ENCODE measurements at regions not wholly inside any gene's neighbourhood (a gene's known extent, or its start where the extent isn't known, plus 50 kb on each side); places are given as distances from the start of the nearest gene placed in this dataset.

GRCh38 chr10:50937230-50937907 lies 51.9 kb upstream of the A1CF start:
- no peak overlapping the region for H3K4me3 ChIP-seq (replicated peaks in 1 of 3; ENCODE audit: insufficient read depth in 1 of 3, low read depth in 2 of 3, low read length in 3 of 3)
- H3K27me3 ChIP-seq (ENCODE audit: control insufficient read depth in 1 of 2, insufficient read depth in 2 of 2, low read length in 2 of 2) = no peaks in the 10 kb centered on the region
- H3K9ac ChIP-seq (ENCODE audit: insufficient read depth, low read depth, low read length) = no peak overlapping the region
- no peaks in the 10 kb centered on the region for H3K9me3 ChIP-seq (ENCODE audit: low read length)
- DNase-seq (ENCODE audit: low spot score) (peak; percentile 24), ATAC-seq (peak; percentile 40; the same call in 1 of the 3 replicates), FAIRE-seq (peak; percentile 86)
- no peak overlapping the region for H2AFZ ChIP-seq (ENCODE audit: low read length)
- BruUV-seq (replicated peaks) = no TSS peak
- H4K20me1 ChIP-seq (ENCODE audit: insufficient read depth, low read length) = no peaks in the 10 kb centered on the region
- H3K4me2 ChIP-seq (ENCODE audit: low read depth, low read length) = no peak overlapping the region
- no peak overlapping the region for H3K27ac ChIP-seq (ENCODE audit: extremely low read length, insufficient read depth, low read length)
- in situ Hi-C loops (cut with HindIII; ENCODE audit: extremely low pct_ligation_motif_present, low pct_unique_long_range_greater_than_20kb) = no loop called here
- POLR2A ChIA-PET = no interaction called here
- intact Hi-C loops (cut with micrococcal nuclease; ENCODE audit: unreplicated experiment) = loop anchor here (1.0 kb wide), 1 partner anchor 148 kb away; no protein-coding TSS in a partner anchor
- no peaks in the 10 kb centered on the region for H3K79me2 ChIP-seq (ENCODE audit: insufficient read depth, low read length)
- WGBS (ENCODE audit: low lambda C conversion rate) = 0% methylated on average over 4 of the region's 4 CpGs
- CTCF ChIA-PET (ENCODE audit: low intra/inter-chr PET ratio, low total read pairs) = interaction anchor here (1.2 kb wide), 1 partner anchor 64 kb away, joined by 3 read pairs; no protein-coding TSS in a partner anchor
- H3K36me3 ChIP-seq (replicated peaks in 1 of 2; ENCODE audit: control insufficient read depth in 1 of 2, insufficient read depth in 2 of 2, low read length in 2 of 2) = no peaks in the 10 kb centered on the region
- TF ChIP-seq SMC3 (IDR thresholded peaks at IDR 0.05; ENCODE audit: low read length) = peak; percentile 35; the same call in 1 of the 2 replicates
- no peak for TF ChIP-seq ATF5 (CRISPR knock-in tag; IDR thresholded peaks at IDR 0.05; ENCODE audit: low read depth)
- TF ChIP-seq HDAC2 (CRISPR knock-in tag; IDR thresholded peaks at IDR 0.05) = no peak
- TF ChIP-seq NAIF1 (CRISPR knock-in tag; IDR thresholded peaks at IDR 0.05; ENCODE audit: borderline replicate concordance) = peak; percentile 98
- no peak for TF ChIP-seq DR1 (CRISPR knock-in tag; IDR thresholded peaks at IDR 0.05)
- no peak for TF ChIP-seq NR0B2 (CRISPR knock-in tag; IDR thresholded peaks at IDR 0.05)
- TF ChIP-seq RFXAP (CRISPR knock-in tag; IDR thresholded peaks at IDR 0.05; ENCODE audit: borderline replicate concordance) = no peak
- TF ChIP-seq HNRNPLL (IDR thresholded peaks at IDR 0.05; ENCODE audit: low read depth, low read length, poor library complexity, severe bottlenecking) = peak; percentile 89
- TF ChIP-seq STAG1 (CRISPR knock-in tag; IDR thresholded peaks at IDR 0.05) = peak; percentile 32; the same call in 1 of the 2 replicates
- peak; percentile 60 for TF ChIP-seq CTCF (CRISPR knock-in tag; IDR thresholded peaks at IDR 0.05)
- no peaks in the 10 kb centered on the region for H3K4me1 ChIP-seq (ENCODE audit: insufficient read depth, low read length)
